HG03520 (cell line): ENCODE measurements at regions not wholly inside any gene's neighbourhood (a gene's known extent, or its start where the extent isn't known, plus 50 kb on each side); places are given as distances from the start of the nearest gene placed in this dataset.

Experiments used
- ATAC-seq: cut with Tn5 transposase; IDR thresholded peaks from one replicate; pipeline ENCODE4 v1.9.1; 2021; ENCODE audit warnings: mild to moderate bottlenecking, moderate library complexity; ENCODE audit not compliant: unreplicated experiment

GRCh38 chr6:224350-224749, 67.9 kb upstream of the DUSP22 start:
- no peak for ATAC-seq

DNA sequence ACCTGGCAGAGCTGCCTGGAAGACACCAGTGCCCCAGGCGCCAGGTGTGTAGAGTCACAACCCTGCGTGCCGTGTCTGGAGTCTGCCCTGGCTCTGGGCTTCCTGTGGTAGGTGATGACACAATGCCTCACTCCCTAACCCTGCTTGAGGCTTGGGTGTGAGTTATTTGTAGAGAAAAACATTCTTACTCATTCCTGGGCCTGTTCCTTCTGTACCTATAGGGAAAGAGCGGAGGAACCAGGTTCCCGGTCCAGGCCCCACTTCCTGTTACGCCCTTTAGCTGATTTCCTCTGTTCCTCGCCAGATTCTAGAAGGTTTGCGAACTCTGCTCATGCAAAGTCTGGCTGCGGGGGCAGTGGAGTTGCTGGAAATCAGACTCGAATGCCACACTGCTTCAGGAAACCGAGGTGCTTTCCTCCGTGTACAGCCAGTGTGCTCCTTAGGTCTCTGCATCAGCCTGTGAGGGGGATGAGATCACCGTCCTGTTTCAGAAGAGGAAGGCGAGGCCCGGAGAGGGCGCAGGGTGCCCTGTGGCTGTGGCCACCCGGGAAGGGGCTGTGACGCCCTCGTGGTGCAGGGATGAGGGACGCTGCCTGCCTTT, 67.1 kb upstream of the DUSP22 start:
- no peak for ATAC-seq

- ATAC-seq, result no peak
Observed at GRCh38 chr6:225907-226306, 66.4 kb upstream of the DUSP22 start.

GRCh38 chr6:226516-227073, 65.7 kb upstream of the DUSP22 start:
- ATAC-seq, result no peak

DNA sequence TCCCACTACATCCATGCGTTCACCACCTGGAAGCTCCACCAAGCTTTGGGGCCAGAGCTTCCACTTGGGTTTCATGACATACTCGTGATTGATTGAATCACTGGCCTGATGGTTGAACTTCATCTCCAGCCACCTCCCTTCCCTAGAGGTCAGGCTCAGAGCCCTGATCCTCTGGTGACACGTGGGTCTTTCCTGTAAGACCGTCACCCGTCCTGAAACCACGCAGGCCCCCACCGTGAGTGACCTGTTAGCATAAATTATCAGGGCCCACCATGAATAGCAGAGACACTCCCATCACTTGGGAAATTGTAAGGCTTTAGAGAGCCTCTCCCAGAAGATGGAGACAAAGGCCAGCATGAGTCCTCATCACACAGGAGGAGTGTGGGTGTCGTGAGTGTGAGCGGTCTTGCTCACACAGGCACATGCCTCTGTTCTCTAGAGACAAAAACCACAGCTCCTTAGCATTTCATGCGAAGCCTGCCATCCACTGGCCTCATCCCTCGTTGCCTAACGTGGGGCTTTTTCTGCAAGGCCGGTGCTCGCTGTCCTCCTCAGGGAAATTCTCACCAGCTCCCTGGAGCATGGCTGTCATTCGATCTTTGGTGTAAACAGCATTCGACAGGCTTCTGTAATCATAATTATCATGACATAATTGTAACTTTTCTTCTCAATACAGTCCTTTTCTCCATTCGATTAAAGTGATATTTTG, 65.1 kb upstream of the DUSP22 start:
- ATAC-seq, result no peak

GRCh38 chr6:227812-228338, 64.4 kb upstream of the DUSP22 start:
- ATAC-seq, result no peak

DNA sequence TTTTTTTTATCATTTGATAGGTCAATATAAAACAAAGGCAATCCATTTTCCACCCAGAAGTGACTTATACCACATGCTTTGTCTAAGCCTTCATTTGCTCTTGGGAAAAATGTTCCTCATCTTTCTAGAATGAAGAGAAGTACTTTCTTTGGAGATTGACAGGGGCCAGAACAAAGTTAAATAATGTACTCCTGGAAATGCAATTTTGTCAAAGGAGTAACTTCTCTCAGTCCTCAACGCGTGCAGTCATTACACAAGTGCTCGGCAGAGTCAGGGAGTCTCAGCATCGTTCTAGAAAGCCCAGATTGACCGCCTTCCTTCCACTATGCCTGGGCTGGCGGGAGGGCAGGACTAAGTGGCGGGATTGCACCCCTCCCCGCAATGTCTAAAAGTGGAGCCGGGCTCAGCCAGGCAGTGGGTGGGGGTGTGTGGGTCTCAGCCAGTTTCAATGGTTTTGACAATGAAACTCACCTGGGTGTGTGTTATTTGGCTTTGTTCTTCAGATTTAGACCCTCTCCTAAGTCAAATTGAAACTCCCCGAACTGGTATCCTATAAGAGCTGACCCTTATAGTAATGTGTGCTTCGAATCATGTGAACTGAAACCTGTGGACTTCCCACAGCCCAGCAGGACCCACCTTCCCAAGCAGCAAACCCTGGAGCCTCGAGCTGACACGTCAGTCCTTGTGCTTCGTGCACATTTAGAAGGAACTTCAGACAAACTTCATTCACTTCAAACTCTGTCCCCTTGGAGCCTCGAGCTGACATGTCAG, 63.2 kb upstream of the DUSP22 start:
- peak; percentile 29 for ATAC-seq

DNA sequence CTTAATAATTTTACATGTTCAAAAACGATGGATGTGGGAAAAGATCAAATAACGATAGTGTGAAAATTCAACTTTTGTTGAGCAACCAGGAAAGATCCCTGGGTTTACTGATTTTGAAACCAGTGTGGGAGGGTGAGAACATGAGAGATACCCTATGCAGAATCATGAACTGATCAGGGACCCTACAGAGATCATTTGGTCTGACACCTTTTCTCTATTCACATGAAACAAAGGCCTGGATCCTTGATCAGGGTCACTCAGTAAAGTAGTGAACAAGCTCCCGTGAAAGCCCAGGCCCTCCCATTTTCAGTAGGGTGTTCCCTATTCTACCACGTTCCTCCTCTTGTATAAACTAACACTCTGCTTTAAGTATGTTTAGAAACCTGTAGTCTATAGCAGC, 60.5 kb upstream of the DUSP22 start:
- no peak for ATAC-seq

DNA sequence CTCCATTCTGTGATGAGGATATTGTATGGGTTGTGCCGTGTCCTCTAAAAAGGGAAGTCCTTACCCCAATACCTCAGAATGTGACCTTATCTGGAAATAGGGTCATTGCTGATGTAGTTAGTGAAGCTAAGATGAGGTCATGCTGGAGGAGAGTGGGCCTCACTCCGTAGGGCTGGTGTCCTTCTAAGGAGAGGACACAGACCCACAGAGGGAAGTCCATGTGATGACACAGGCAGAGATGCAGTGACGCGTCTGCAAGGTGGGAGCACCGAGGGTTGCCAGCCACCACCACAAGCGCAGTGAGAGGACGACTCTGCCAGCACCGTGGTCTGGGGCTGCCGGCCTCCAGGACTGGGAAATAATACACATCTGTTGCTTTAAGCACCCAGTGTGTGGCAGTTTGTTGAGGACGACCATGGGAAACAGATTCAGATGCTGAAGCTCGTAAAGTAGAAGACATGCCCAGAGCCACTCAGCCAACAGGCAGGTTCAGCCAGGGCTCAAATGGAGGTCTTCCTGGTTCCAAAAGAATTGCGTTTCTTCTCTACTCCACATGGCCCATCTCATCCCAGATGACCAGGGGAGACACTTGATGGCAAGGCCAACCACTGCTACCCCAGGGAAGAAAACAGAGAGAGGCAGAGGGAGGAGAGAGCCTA, 59.2 kb upstream of the DUSP22 start:
- no peak for ATAC-seq

DNA sequence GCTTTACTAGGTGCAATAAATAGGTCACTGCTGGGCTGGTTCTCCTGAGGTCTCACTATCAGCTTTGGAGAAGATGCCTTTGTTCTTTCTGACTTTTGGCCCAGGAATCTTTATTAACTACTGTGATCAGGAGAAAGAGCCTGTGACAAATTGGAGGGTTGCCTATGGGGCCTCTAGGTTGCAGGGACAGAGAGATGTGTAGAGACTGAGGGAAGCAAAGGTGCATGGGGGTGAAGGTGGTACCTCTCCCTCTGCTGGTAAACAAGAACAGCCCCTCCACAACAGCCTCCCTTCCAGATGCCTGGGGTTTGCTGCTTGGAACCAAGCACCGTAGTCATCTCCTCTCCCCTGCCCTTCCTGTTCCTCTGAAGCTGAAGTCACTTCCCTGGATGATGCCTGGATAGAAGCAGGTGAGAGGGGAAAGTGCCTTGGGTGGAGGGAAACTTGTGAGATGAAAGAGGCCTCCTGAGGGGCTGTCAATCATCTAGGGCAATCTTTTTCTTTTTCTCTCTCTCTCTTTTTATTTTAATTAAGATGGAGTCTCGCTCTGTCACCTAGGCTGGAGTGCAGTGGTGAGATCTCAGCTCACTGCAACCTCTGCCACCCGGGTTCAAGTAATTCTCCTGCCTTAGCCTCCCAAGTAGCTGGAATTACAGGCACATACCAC, 57.4 kb upstream of the DUSP22 start:
- ATAC-seq, result no peak

- peak; percentile 55 for ATAC-seq
Observed at GRCh38 chr6:235763-236360, 56.4 kb upstream of the DUSP22 start.

DNA sequence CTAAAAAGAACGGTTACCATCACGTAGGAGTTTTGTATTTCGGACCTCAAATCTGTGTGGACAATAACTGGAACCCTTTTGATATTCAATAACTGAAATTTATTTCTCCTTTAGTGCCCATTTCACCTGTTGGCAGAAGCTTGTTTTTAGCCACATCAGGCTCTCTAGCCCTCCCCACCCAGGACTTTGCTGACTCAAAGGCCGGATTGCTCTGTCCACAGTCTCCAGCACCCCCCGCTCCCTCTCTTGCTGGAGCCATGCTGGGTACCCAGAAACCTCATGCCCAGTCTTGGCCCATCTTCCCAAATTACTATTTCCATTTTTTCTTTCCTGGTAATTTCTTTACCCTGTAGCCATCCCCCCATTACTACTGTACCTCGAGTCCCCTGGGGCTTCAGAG, 55.8 kb upstream of the DUSP22 start:
- no peak for ATAC-seq

DNA sequence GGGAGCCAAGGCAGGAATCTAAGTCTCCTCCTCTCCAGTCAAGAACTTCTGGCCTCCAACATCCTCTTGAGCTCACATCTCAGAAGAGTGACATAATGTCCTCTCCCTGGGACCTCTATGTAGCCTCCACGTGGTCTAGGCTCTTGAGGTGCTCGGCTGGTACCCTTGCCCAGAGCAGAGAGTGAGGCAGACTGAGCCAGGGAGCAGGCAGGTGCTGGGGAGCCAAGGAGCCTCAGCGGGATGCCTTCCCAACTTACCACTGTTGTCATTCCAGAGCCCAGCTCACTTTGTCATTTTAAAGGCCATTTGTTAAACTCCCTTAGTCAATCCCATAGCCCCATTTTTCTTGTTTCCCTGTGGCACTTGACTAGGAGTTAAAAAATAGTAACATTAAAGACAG, 52.1 kb upstream of the DUSP22 start:
- ATAC-seq, result no peak

DNA sequence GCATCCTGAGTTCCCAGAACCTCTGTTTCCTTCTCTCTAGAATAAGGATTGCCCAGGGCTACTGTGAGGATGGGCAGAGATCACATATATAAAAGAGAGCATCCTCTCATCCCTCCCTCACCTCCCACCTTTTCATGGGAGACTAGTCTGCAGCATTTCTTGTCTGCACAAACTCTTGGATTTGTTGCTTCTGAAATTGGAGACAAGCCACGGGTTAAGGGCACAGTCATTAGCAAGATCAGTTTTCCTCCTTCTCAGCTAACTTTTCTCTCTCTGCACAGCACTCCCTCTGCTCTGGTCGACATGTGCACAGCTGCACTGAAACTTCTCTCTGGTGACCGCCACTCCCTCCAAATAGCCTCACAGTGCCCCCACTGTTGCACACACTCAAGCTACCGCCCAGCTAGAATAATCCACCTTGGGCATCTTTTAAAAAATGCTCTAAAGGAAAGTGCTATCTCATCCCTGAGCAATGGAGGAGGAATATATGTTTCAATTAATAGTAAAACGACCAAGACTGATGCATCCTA, 50.9 kb upstream of the DUSP22 start:
- no peak for ATAC-seq
